ENCODE measurements at regions not wholly inside any gene's neighbourhood (a gene's known extent, or its start where the extent isn't known, plus 50 kb on each side); places are given as distances from the start of the nearest gene placed in this dataset.

DNA sequence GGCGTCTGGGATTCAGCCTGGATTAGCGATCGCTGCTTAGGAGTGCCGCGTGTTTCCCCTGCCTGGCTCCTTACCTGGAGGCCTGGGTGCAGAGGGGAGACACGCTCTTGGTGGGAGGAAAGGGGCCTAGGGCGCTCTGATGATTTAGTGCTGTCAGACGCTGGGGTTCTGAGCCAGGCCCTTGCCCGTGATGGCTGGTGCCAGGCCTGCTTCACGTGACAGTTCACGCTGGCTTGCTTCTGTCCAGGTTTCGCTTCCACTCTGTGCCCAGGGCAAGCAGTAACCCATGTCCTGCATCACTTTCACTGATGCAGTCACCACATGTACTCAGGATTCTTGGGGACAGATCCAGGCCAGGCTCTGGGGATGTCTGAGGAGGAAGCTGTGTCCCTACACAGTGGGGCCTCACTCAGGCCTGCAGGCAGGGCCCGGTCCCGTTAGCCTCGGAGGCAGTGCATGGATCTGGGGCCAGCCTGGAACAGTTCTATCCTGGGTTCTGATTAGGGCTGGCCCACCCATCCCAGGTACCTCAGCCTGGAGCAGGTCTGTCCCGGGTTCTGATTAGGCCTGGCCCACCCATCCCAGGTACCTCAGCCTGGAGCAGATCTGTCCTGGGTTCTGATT lies 1220.9 kb downstream of the BRD1 start:
- in situ Hi-C loops (cut with MboI; ENCODE audit: low sequenced_read_pairs): no loop called here
- no peak for DNase-seq (ENCODE audit: low spot score in 2 of 2)
- no peaks in the 10 kb centered on the region for H3K9me3 ChIP-seq

DNA sequence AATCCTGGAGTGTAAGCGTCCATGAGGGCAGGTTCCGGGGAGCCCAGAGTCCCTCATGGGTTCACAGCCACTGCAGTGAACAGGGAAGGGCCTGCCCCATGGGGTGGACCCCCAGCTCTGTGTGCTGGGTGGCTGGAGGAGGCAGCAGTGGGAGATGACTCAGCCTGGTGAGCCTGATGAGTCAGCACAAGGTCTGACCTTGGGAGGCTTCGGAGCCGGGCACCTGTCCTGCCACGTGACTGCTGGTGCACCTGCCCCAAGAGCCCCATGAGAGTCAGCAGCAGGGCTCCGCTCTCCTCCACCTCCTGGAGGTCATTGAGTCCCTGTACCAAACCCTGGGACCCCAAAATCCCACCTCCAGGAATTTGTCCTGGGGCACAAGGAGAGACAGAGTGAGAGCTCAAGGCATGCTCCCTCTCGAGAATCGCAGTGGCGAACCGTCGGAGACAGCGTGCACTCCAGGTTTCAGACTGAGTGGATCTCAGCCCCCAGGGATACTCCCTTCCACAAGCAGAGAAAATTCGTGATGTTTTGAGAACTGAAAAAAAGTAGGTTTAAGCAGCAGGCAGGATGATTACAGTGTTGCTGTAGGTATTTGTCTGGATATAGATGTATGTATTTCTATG lies 1221.7 kb downstream of the BRD1 start:
- DNase-seq (ENCODE audit: low spot score in 2 of 2): no peak
- Histone ChIP-seq H3K4me3 (no peak overlapping the region), H3K27me3 (ENCODE audit: low read depth) (no peaks in the 10 kb centered on the region), H3K9me3 (no peaks in the 10 kb centered on the region), H3K4me1 (no peaks in the 10 kb centered on the region), H3K36me3 (replicated peaks) (no peaks in the 10 kb centered on the region)
- in situ Hi-C loops (cut with MboI; ENCODE audit: low sequenced_read_pairs): no loop called here

More for the DNA sequence above, 1220.9 kb downstream of the BRD1 start:
- Histone ChIP-seq H3K36me3 (replicated peaks) (no peaks in the 10 kb centered on the region), H3K4me1 (no peaks in the 10 kb centered on the region), H3K4me3 (no peak overlapping the region), H3K27me3 (ENCODE audit: low read depth) (no peaks in the 10 kb centered on the region)

GRCh38 chr22:48605125-48605524 lies 1222.5 kb downstream of the BRD1 start:
- H3K4me3 ChIP-seq: no peak overlapping the region
- no peaks in the 10 kb centered on the region for H3K36me3 ChIP-seq (replicated peaks)
- DNase-seq (ENCODE audit: low spot score in 2 of 2): no peak
- H3K4me1 ChIP-seq: no peaks in the 10 kb centered on the region
- no peaks in the 10 kb centered on the region for H3K9me3 ChIP-seq
- in situ Hi-C loops (cut with MboI; ENCODE audit: low sequenced_read_pairs): no loop called here
- H3K27me3 ChIP-seq (ENCODE audit: low read depth): no peaks in the 10 kb centered on the region

GRCh38 chr22:48603621-48604320 lies 1223.9 kb downstream of the BRD1 start:
- H3K4me3 ChIP-seq: no peak overlapping the region
- no peaks in the 10 kb centered on the region for H3K36me3 ChIP-seq (replicated peaks)
- DNase-seq (ENCODE audit: low spot score in 2 of 2): no peak
- no peaks in the 10 kb centered on the region for H3K9me3 ChIP-seq
- H3K4me1 ChIP-seq: no peaks in the 10 kb centered on the region
- H3K27me3 ChIP-seq (ENCODE audit: low read depth): no peaks in the 10 kb centered on the region
- in situ Hi-C loops (cut with MboI; ENCODE audit: low sequenced_read_pairs): no loop called here

DNA sequence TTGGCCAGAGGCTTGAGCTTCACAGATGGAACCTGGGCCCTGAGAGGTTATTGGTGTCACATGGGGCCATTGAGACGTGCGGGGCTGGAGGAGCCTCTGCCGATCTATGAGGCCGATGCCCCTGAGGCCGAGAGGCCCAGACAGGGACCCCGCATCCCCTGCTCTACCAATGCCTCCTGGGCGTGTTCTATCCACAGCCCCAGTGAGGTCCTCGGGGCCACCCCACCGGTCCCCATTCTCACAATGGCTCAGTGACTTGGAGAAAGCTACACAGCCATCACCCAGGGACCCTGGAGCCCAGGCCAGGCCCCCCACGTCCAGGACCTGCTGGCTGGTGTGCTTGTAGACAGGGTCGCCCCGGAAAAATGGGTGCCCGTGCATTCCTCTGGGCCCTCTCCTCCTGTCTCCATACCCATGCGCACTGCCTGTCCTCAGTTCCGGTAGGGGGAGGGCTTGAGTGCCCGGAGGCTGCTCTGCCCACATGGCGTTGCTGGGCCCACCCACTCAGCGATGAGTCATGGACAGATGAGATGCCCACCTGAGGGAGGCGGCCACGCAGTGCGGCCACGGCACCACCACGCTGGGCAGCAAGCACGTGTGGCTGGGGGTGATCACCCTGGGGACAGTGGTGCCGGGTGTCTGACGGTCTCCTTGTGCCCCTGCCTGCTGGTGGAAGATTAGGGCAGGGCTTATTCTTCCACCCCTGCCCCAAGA lies 1224.7 kb downstream of the BRD1 start:
- H3K4me3 ChIP-seq: no peak overlapping the region
- no peaks in the 10 kb centered on the region for H3K9me3 ChIP-seq
- H3K27me3 ChIP-seq (ENCODE audit: low read depth): no peaks in the 10 kb centered on the region
- H3K36me3 ChIP-seq (replicated peaks): no peaks in the 10 kb centered on the region
- in situ Hi-C loops (cut with MboI; ENCODE audit: low sequenced_read_pairs): no loop called here
- DNase-seq (ENCODE audit: low spot score in 2 of 2): no peak
- no peaks in the 10 kb centered on the region for H3K4me1 ChIP-seq

GRCh38 chr22:48600681-48601080 lies 1227.0 kb downstream of the BRD1 start:
- Histone ChIP-seq H3K36me3 (replicated peaks) (no peaks in the 10 kb centered on the region), H3K9me3 (no peaks in the 10 kb centered on the region), H3K4me1 (no peaks in the 10 kb centered on the region), H3K27me3 (ENCODE audit: low read depth) (no peaks in the 10 kb centered on the region), H3K4me3 (no peak overlapping the region)
- in situ Hi-C loops (cut with MboI; ENCODE audit: low sequenced_read_pairs): no loop called here
- DNase-seq (ENCODE audit: low spot score in 2 of 2): no peak

DNA sequence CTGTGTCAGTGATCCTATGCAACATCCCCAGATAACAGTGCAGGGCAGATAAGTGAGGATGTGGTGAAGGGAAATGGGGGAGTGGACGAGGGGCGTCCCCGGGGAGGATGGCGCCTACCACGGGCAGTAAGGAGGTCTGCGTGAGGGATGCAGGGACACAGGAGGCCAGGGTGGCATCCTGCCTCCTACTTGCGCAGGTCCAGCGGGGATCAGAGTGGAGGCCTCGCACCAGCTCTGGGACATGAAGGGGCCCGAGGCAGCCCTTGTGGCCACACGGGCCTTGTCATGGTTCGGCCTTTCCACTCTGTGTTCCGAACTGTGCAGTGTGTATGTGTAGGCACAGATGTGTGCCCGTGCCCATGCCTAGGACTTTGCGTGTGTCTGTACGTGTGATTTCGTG lies 1227.5 kb downstream of the BRD1 start:
- Histone ChIP-seq H3K9me3 (no peaks in the 10 kb centered on the region; the same call in 1 of the 2 replicates), H3K4me3 (no peak overlapping the region), H3K4me1 (no peaks in the 10 kb centered on the region), H3K36me3 (replicated peaks) (no peaks in the 10 kb centered on the region), H3K27me3 (ENCODE audit: low read depth) (no peaks in the 10 kb centered on the region)
- no peak for DNase-seq (ENCODE audit: low spot score in 2 of 2)
- in situ Hi-C loops (cut with MboI; ENCODE audit: low sequenced_read_pairs): no loop called here

- H3K27me3 ChIP-seq (ENCODE audit: low read depth): no peaks in the 10 kb centered on the region
- no peak overlapping the region for H3K4me3 ChIP-seq
- DNase-seq (ENCODE audit: low spot score in 2 of 2): no peak
- in situ Hi-C loops (cut with MboI; ENCODE audit: low sequenced_read_pairs): no loop called here
- H3K4me1 ChIP-seq: no peaks in the 10 kb centered on the region
- H3K36me3 ChIP-seq (replicated peaks): no peaks in the 10 kb centered on the region
- H3K9me3 ChIP-seq: no peaks in the 10 kb centered on the region; the same call in 1 of the 2 replicates
Measured at GRCh38 chr22:48599346-48599745, 1228.3 kb downstream of the BRD1 start.

DNA sequence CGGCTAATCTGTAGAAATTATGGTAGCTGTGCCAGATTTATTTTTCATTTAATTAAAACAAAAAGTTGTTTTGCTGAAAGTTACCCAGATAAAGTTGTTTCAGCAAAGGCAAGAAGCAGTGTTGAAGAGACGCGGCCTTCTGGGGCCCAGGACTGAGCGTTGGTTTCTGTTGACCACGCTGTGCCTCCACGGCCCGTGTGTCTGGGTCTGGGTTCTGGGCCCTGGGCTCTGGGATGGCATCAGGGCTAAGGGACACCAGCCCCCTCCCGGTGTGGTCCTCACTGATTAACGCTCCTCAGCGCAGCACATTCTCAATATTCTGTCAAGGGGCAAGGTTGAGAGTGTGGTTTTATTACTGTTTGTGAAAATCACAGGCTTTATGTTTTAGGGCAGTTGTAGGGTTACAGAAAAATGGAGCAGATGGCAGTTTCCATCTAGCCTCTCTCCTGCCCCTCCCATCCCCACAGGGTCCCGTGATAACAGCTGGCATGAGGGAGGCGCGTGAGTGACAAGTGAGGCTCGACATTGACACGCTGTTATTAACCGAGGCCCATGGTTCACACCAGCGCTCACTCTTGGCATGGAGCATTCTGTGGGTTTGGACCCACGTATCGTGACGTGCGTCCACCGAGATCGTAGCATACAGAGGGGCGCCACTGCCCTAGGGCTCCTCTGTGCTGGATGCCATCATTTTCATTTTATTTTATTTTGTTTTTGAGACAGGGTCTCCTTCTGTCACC lies 1231.4 kb downstream of the BRD1 start:
- Histone ChIP-seq H3K4me3 (no peak overlapping the region), H3K4me1 (no peaks in the 10 kb centered on the region), H3K36me3 (replicated peaks) (no peaks in the 10 kb centered on the region), H3K27me3 (ENCODE audit: low read depth) (no peaks in the 10 kb centered on the region), H3K9me3 (no peaks in the 10 kb centered on the region; the same call in 1 of the 2 replicates)
- in situ Hi-C loops (cut with MboI; ENCODE audit: low sequenced_read_pairs): no loop called here
- no peak for DNase-seq (ENCODE audit: low spot score in 2 of 2)

GRCh38 chr22:48595511-48595905 lies 1232.2 kb downstream of the BRD1 start:
- no peaks in the 10 kb centered on the region; the same call in 1 of the 2 replicates for H3K9me3 ChIP-seq
- no peak for DNase-seq (ENCODE audit: low spot score in 2 of 2)
- no peak overlapping the region for H3K4me3 ChIP-seq
- H3K36me3 ChIP-seq (replicated peaks): no peaks in the 10 kb centered on the region
- H3K27me3 ChIP-seq (ENCODE audit: low read depth): no peaks in the 10 kb centered on the region
- no peaks in the 10 kb centered on the region for H3K4me1 ChIP-seq
- in situ Hi-C loops (cut with MboI; ENCODE audit: low sequenced_read_pairs): no loop called here

- H3K36me3 ChIP-seq (replicated peaks): no peaks in the 10 kb centered on the region
- no peaks in the 10 kb centered on the region; the same call in 1 of the 2 replicates for H3K9me3 ChIP-seq
- no peaks in the 10 kb centered on the region for H3K4me1 ChIP-seq
- no peak for DNase-seq (ENCODE audit: low spot score in 2 of 2)
- in situ Hi-C loops (cut with MboI; ENCODE audit: low sequenced_read_pairs): no loop called here
- H3K27me3 ChIP-seq (ENCODE audit: low read depth): no peaks in the 10 kb centered on the region
- H3K4me3 ChIP-seq: no peak overlapping the region
Measured at GRCh38 chr22:48594757-48595510, 1232.7 kb downstream of the BRD1 start.

DNA sequence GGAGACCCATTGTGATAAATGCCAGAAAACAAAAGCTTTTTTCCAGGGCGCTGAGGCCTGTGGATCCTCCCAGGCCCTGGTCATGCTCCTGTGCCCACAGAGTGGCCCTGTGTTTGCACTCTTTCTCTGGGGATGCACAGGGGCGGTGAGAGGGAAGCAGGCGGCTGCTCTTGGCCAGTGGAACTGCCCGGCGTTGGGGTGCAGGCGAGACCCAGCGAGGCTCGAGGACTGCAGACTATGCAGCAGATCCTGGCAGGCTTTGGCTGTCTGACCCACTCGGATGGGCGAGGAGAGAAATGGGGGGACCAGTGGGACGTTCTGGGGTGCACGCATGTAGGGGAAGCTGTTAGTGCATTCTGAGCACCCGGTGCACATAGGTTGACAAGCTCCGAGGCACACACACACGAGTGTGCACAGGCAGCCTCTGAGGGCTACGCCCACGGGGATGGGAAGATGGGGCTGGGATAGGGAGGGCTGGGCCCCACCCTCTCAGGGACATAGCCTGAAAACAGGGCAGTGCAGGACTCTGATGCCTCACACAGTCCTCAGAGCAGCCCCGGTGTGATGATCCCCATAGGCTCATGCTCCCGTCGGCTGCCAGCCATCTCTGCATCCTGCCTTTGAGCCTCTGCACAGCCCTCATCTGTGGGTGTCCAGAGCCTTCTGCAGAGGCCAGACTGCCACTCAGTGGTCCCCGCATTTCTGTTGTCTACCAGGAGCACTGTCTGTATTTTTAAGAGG lies 1233.5 kb downstream of the BRD1 start:
- in situ Hi-C loops (cut with MboI; ENCODE audit: low sequenced_read_pairs): no loop called here
- Histone ChIP-seq H3K9me3 (no peaks in the 10 kb centered on the region; the same call in 1 of the 2 replicates), H3K36me3 (replicated peaks) (no peaks in the 10 kb centered on the region), H3K27me3 (ENCODE audit: low read depth) (no peaks in the 10 kb centered on the region), H3K4me3 (no peak overlapping the region), H3K4me1 (no peaks in the 10 kb centered on the region)
- no peak for DNase-seq (ENCODE audit: low spot score in 2 of 2)
